Lower leg skin (tissue), 3 donors: ENCODE measurements at regions not wholly inside any gene's neighbourhood (a gene's known extent, or its start where the extent isn't known, plus 50 kb on each side); places are given as distances from the start of the nearest gene placed in this dataset.

Experiments
- CTCF ChIP-seq, 3 donors: fragments of 450-650 bp; IDR thresholded peaks; one replicate each; pipeline ENCODE4 v1.5.1; 2016; ENCODE audit warnings: antibody characterized with exemption in 3 of 3, mild to moderate bottlenecking in 3 of 3, moderate library complexity in 2 of 3
- POLR2A ChIP-seq, 2 donors: fragments of 450-650 bp; IDR thresholded peaks; one replicate each; pipeline ENCODE4 v1.6.1; 2016 to 2017; ENCODE audit warnings: antibody characterized with exemption in 2 of 2, mild to moderate bottlenecking in 1 of 2, moderate library complexity in 1 of 2

- TF ChIP-seq CTCF (IDR thresholded peaks at IDR 0.05) = no peak
- no peak for TF ChIP-seq POLR2A (IDR thresholded peaks at IDR 0.05)
These were observed 231.7 kb upstream of the SRRM4 start for GRCh38 chr12:118749646-118750045.
